Fibroblast of skin of right biceps (primary cell): ENCODE measurements at regions not wholly inside any gene's neighbourhood (a gene's known extent, or its start where the extent isn't known, plus 50 kb on each side); places are given as distances from the start of the nearest gene placed in this dataset.

Experiments used
- DNase-seq: peaks from one replicate; pipeline ENCODE4 v3.0.0-alpha.2; 2013

GRCh38 chr2:5119046-5119445 lies 573.1 kb upstream of the SOX11 start:
- DNase-seq: no peak

GRCh38 chr2:5121121-5121520 lies 571.1 kb upstream of the SOX11 start:
- DNase-seq: no peak

GRCh38 chr2:5121642-5122041 lies 570.5 kb upstream of the SOX11 start:
- DNase-seq: no peak

- DNase-seq: no peak
Observed at GRCh38 chr2:5123582-5124196, 568.5 kb upstream of the SOX11 start.

- no peak for DNase-seq
Observed at GRCh38 chr2:5125017-5125730, 567.0 kb upstream of the SOX11 start.

- no peak for DNase-seq
Observed at GRCh38 chr2:5132281-5132680, 559.9 kb upstream of the SOX11 start.

GRCh38 chr2:5140347-5140746 lies 551.8 kb upstream of the SOX11 start:
- DNase-seq: peak; percentile 93

GRCh38 chr2:5144159-5144558 lies 548.0 kb upstream of the SOX11 start:
- no peak for DNase-seq

GRCh38 chr2:5145053-5145452 lies 547.1 kb upstream of the SOX11 start:
- DNase-seq: no peak

- no peak for DNase-seq
Observed at GRCh38 chr2:5145801-5146200, 546.4 kb upstream of the SOX11 start.

- no peak for DNase-seq
Observed at GRCh38 chr2:5148392-5149085, 543.6 kb upstream of the SOX11 start.

GRCh38 chr2:5150871-5151270 lies 541.3 kb upstream of the SOX11 start:
- DNase-seq: no peak

- DNase-seq: peak; percentile 95
Observed at GRCh38 chr2:5164776-5165525, 527.2 kb upstream of the SOX11 start.

- no peak for DNase-seq
Observed at GRCh38 chr2:5172923-5173322, 519.3 kb upstream of the SOX11 start.

- peak; percentile 53 for DNase-seq
Observed at GRCh38 chr2:5173876-5174535, 518.2 kb upstream of the SOX11 start.

- no peak for DNase-seq
Observed at GRCh38 chr2:5175231-5175630, 517.0 kb upstream of the SOX11 start.

- DNase-seq: peak; percentile 60
Observed at GRCh38 chr2:5176764-5177163, 515.4 kb upstream of the SOX11 start.

- no peak for DNase-seq
Observed at GRCh38 chr2:5183031-5183430, 509.2 kb upstream of the SOX11 start.

- no peak for DNase-seq
Observed at GRCh38 chr2:5187283-5187682, 504.9 kb upstream of the SOX11 start.

GRCh38 chr2:5188636-5189035 lies 503.5 kb upstream of the SOX11 start:
- DNase-seq: no peak

GRCh38 chr2:5190023-5190422 lies 502.2 kb upstream of the SOX11 start:
- DNase-seq: no peak

GRCh38 chr2:5195636-5196035 lies 496.5 kb upstream of the SOX11 start:
- no peak for DNase-seq
